Liver (tissue), 2 donors: ENCODE measurements at regions not wholly inside any gene's neighbourhood (a gene's known extent, or its start where the extent isn't known, plus 50 kb on each side); places are given as distances from the start of the nearest gene placed in this dataset.

Source experiments
- CTCF ChIP-seq: fragments of 150-350 bp; IDR thresholded peaks from 2 replicates; pipeline ENCODE4 v1.5.1; 2017; ENCODE audit warnings: improper control_type of control experiment, low read depth, low read length; ENCODE audit not compliant: missing input control
- MAX ChIP-seq: IDR thresholded peaks from 2 replicates; pipeline ENCODE4 v1.6.1; 2016; ENCODE audit warnings: antibody characterized with exemption
- donor health status: healthy.

- TF ChIP-seq CTCF (no peak), MAX (no peak)
Observed at GRCh38 chr1:14184454-14184853, 414.0 kb upstream of the KAZN start.
